HL-60 (cell line): ENCODE measurements at regions not wholly inside any gene's neighbourhood (a gene's known extent, or its start where the extent isn't known, plus 50 kb on each side); places are given as distances from the start of the nearest gene placed in this dataset.

Experiments
- DNase-seq, 2 experiments: peaks; one replicate each; pipeline ENCODE4 v3.0.0-alpha.2; 2010 to 2020; ENCODE audit warnings: low read depth in 1 of 2, low spot score in 1 of 2
- H3K27ac ChIP-seq: fragments of 250-450 bp; sonication (Bioruptor Pico); replicated peaks from 2 replicates; pipeline ENCODE4 v1.5.1; 2020; ENCODE audit warnings: mild to moderate bottlenecking, moderate library complexity
- H3K27me3 ChIP-seq: fragments of 250-450 bp; sonication (Bioruptor Pico); 2 replicates; pipeline ENCODE4 v1.5.1; 2021; ENCODE audit warnings: mild to moderate bottlenecking, moderate library complexity; ENCODE audit not compliant: insufficient read depth, poor library complexity, severe bottlenecking
- H3K4me3 ChIP-seq: replicated peaks from 2 replicates; pipeline ENCODE4 v1.5.1; 2011; ENCODE audit warnings: mild to moderate bottlenecking, control low read depth, low read length; ENCODE audit not compliant: insufficient read depth
- CTCF ChIP-seq: IDR thresholded peaks from one replicate; pipeline ENCODE4 v1.5.1; 2011; ENCODE audit warnings: low read length, control low read depth, inconsistent platforms; ENCODE audit not compliant: insufficient read depth
- GABPA ChIP-seq: IDR thresholded peaks from 2 replicates; pipeline ENCODE4 v1.6.1; 2012; ENCODE audit warnings: low read depth
- POLR2AphosphoS5 ChIP-seq: IDR thresholded peaks from 2 replicates; pipeline ENCODE4 v1.6.1; 2012; ENCODE audit warnings: low read depth
- REST ChIP-seq: IDR thresholded peaks from 2 replicates; pipeline ENCODE4 v1.6.1; 2012; ENCODE audit warnings: low read depth; ENCODE audit not compliant: insufficient replicate concordance
- SPI1 ChIP-seq: IDR thresholded peaks from 2 replicates; pipeline ENCODE4 v1.6.1; 2012; ENCODE audit warnings: low read depth, mild to moderate bottlenecking, borderline replicate concordance

- Histone ChIP-seq H3K27ac (no peak overlapping the region), H3K4me3 (no peak overlapping the region), H3K27me3 (no peaks in the 10 kb centered on the region)
- no peak for DNase-seq
- TF ChIP-seq GABPA (no peak), POLR2AphosphoS5 (no peak), CTCF (no peak), REST (no peak)
Measured at GRCh38 chr2:204039298-204039838, 102.8 kb downstream of the ICOS start.

GRCh38 chr2:204040016-204040415 is 103.5 kb downstream of the ICOS start:
- Histone ChIP-seq H3K27me3 (no peaks in the 10 kb centered on the region), H3K27ac (no peak overlapping the region), H3K4me3 (no peak overlapping the region)
- TF ChIP-seq SPI1 = no peak
- TF ChIP-seq POLR2AphosphoS5 = no peak
- TF ChIP-seq CTCF = no peak
- no peak for TF ChIP-seq GABPA
- TF ChIP-seq REST = no peak
- no peak for DNase-seq

- Histone ChIP-seq H3K27me3 (no peaks in the 10 kb centered on the region), H3K4me3 (no peak overlapping the region), H3K27ac (no peak overlapping the region)
- DNase-seq = no peak
- TF ChIP-seq REST (no peak), SPI1 (no peak), GABPA (no peak), CTCF (no peak), POLR2AphosphoS5 (no peak)
Measured at GRCh38 chr2:204042401-204042800, 105.8 kb downstream of the ICOS start.
